Astrocyte (in vitro differentiated cells and primary cell): ENCODE measurements at regions not wholly inside any gene's neighbourhood (a gene's known extent, or its start where the extent isn't known, plus 50 kb on each side); places are given as distances from the start of the nearest gene placed in this dataset.

Source experiments
- CTCF ChIP-seq: IDR thresholded peaks from 2 replicates; pipeline ENCODE4 v1.5.1; 2011; ENCODE audit warnings: low read depth, mild to moderate bottlenecking, inconsistent platforms, low read length, moderate library complexity; ENCODE audit not compliant: insufficient read depth
- EZH2 ChIP-seq: IDR thresholded peaks from 2 replicates; pipeline ENCODE4 v1.6.1; 2012; ENCODE audit warnings: mild to moderate bottlenecking, low read length, inconsistent platforms; ENCODE audit not compliant: insufficient read depth

GRCh38 chr3:75014008-75014407, 399.5 kb upstream of the CNTN3 start:
- no peak for TF ChIP-seq CTCF
- no peak for TF ChIP-seq EZH2
